HUDEP-2 (cell line): ENCODE measurements at regions not wholly inside any gene's neighbourhood (a gene's known extent, or its start where the extent isn't known, plus 50 kb on each side); places are given as distances from the start of the nearest gene placed in this dataset.

Experiments
- DNase-seq, 76 experiments: peaks; one replicate each; lab custom pipeline; 2025; ENCODE audit not compliant: unreplicated experiment in 76 of 76; lab: John Stamatoyannopoulos, UW

DNA sequence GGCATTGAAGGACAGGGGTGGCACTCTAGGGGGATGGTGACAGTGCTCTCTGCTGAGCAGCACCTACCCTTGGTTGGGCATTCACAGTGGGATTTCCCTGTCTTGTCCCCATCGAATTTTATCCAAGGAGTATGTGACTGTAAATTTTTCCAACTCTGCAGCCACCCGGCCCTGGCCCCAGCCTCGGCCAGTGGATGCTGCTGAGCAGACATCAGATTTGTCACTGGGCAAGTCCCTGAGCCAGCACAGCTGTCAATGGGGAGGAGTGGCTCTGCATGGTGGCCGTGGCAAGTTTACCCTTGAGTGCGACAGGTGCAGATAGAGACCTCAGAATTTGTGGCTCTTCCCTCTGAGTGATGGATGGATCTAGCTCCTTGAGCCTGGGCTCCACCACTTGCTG, 240.2 kb upstream of the CSF3R start:
- DNase-seq = no peak

DNA sequence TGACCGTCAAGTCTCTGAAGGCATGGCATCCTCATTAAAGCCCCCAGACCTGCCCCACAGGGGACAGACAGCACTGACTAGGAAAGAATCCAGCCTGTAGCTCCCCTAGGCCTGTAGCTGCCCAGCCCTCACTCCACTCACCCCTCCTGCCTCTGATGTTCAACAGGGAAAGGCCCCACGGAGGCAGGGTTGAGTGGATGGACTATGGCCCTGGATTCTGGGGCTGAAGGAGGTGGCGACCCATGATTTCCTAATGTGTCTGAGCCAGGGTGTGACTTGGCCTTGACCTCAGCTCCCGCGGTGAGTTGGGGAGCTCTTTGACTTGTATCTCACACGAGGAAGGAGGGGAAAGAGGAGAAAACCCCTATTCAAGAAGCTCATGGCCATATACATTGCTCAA, 238.5 kb upstream of the CSF3R start:
- DNase-seq = no peak

DNA sequence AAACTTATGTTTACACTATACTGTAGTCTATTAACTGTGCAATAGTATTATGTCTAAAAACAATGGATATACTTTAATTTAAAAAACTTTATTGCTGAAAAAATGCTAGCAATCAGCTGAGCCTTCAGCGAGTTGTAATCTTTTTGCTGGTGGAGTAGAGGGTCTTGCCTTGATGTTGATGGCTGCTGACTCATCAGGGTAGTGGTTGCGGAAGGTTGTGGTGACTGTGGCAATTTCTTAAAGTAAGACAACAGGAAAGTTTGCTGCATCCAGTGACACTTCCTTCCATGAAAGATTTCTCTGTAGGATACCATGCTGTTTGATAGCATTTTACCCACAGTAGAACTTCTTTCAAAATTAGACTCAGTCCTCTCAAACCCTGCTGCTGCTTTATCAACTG, 234.7 kb upstream of the CSF3R start:
- DNase-seq = no peak

DNA sequence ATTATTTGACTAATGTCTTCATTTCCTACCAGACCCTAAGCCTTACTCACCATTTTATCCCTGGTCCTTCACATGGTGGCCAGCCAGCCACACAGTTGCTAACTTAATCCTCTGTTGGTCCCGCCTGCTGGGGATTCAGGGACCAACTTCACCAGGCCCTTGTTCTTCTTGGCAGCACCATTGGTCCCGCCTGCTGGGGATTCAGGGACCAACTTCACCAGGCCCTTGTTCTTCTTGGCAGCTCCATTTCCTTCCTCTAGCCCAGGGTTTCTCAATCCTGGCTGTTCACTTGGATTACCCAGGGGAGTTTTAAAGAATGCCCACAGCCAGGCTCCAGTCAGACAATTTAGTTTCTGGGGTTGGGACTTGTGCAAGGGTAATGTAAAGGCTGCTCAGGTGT, 233.1 kb upstream of the CSF3R start:
- DNase-seq = no peak

DNA sequence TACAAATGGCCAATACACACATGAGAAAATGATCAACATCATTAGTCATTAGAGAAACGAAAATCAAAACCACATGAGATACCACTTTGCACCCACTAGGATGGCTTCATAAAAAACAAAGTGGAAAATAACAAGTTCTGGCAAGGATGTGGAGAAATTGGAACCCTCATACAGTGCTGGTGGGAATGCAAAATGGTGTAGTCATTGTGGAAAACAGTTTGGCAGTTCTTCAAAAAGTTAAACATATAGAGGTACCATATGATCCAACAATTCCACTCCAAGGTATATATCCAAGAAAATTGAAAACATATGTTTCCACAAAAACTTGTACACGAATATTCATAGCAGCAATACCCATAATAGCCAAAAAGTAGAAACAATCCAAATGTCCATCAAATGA, 231.6 kb upstream of the CSF3R start:
- DNase-seq = no peak

DNA sequence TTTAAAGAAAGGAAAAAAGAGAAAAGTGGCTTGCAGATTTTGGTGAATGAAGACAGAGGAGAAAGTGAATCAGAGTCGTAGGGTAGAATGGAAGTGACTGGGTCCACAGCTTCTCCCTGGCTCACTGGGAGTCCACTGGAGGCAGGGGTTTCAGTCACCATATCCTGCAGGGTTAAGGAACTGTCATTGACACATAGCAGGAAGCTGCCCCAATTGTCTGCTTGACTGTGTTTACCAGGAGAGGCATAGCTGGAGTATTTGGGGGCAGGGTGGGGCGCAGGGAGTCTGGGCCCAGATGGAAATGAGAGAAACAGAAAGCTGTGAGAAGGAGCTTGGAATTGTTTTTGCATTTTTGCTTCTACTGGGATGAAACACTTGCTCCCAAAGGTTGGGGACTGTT, 228.8 kb upstream of the CSF3R start:
- no peak for DNase-seq

DNA sequence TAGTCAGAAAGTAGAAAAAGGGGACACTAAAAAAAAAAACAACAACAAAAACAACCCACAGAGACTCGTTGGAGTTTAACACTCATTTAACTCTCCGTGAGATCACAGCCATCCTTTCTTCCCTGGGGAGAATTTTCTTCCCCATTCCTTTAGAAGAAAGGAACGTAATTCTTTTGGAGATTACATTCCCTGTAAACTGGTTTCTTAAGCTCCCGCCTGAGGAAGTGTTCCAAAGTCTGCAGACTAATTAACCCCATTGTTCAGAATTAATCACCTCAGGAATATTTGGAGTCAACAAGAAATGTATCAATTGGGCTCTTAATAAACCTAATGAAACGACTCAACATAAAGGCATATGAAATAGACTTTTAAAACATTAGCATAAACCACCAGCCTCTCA, 228.2 kb upstream of the CSF3R start:
- no peak for DNase-seq

DNA sequence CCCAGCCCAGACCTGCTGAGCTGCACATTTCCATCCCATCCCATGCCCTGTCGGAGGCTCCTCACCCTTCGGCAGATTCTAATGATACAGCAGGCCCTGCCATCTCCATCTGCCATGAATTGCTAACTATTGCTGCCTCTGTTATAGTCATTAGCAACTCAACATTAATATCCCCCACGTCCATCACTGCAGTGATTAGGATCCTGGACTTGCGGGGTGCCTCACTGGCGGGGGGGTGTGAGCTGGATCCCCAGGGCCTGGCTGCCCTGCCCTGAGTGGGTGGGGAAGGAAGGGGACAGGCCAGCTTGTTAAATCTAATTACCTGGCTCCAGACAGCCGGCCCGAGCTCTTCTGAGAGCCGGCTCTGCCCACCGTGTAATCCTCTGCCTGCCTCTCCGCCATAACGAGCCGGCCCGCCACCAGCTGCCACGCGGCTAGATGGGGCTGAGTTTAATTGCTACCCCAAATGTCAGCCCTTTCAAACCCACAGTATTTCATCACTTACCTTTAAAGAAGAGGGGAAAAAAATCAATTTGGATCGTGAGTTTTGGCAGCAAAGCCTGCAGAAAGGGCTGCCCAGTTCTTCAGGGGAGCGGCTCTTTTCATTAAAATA, 227.3 kb upstream of the CSF3R start:
- no peak for DNase-seq

DNA sequence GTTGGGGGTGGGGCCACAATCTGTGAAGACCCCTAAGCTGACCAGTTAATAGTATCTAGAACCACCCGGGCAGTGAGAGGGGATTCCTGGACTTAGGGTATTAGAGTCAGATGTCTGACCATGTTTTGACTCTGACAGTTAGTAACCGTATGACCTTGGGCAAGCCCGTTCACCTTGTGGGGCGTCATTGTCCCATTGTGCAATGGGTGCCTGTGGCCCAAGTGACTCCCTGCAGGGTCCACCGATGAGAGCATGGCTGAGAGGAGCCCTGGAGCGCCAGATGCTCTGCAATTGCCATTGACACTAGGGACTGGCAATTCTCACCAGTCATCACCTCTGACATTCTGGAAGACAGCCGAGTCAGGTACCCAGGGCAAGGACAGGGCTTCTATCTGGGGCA, 225.9 kb upstream of the CSF3R start:
- no peak for DNase-seq

DNA sequence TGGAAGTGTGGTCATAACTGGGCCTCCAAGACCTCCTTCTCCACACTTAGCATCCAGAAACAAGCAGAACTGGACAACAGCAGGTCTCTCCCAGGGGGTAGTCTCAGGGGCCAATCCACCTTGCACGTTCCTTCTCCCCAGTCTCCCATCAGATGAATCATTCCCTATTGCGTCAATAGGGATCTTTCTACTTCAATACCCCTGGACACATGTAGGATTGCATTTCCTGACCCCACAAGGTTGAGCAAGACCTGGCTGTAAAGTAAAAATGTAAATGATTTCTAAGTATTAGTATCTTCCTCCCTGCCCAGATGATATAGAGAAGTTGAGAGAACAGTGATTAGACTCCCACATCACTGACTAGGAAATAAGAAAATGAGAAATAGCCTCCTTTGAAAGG, 224.5 kb upstream of the CSF3R start:
- DNase-seq = no peak

DNA sequence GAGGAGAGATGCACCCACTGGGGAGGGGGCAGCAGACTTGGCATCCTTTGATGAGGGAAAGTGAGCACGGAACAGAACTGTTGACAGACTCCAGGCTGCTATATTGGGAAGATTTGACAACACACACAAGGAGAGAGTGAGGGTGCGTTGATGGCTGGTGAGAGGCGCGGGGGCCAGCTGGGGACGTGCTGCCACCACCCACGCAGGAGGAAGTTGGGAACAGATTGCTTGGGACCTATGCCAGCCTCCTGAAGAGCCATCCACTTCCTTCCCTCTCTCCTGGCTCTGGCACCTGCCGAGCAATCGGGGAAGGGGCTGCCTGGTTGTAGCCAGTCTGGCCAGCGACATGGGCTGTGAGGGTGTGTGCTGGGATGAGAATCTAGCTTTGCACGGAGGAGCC, 223.7 kb upstream of the CSF3R start:
- DNase-seq = no peak

DNA sequence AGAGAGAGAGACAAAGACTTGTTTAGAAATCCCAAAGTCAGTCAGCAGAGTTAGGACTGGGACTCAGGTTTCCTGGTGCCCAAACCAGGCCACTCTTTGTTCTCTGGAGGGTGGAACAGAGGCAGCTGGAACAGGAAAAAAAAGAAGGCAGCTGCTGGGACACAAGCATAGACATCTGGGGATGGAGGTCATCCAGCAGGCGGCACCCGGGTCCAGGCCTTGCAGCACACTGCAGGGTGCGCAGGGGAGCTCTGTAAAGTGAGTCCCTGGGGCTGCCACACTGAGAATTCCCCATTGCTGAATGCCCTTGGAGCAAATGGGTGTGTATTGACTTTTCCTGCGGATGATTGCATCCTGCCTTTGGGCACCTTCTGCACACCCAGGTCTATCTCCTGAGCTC, 222.9 kb upstream of the CSF3R start:
- DNase-seq = no peak

DNA sequence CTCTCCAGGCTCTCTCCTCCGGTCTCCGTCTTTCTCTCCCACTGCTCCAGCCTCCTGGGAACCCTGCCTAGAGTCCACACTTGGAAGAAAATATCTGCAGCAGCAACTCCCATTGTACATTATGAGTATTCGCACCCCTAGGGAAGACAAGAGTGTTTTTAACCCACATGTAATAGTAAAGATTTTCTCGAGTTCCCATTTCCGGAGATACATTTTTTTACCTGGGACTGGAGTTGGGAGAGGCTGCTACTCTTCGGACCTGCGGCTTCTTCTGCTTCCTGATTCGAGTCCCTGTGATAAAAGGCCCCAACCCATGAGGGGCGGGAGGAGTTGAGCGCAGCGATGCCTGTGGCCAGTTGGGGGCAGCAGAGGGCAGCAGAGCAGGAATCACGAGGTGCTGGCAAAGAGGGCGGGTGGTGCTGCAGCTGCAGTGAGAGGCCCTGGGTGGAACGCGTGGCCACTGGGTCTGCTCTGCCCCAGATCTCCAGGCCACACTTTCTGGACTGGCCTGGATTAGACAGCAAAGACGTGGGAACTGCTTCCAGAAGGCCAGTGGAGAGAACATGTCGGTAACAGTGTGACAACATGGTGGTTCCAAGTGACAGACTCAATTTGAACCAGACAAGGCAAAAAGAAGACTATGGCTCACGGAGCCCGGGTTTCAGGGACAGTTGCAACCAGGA, 221.0 kb upstream of the CSF3R start:
- DNase-seq = peak in 69 of 76 experiments; percentile 7 to 80 (median 59)

DNA sequence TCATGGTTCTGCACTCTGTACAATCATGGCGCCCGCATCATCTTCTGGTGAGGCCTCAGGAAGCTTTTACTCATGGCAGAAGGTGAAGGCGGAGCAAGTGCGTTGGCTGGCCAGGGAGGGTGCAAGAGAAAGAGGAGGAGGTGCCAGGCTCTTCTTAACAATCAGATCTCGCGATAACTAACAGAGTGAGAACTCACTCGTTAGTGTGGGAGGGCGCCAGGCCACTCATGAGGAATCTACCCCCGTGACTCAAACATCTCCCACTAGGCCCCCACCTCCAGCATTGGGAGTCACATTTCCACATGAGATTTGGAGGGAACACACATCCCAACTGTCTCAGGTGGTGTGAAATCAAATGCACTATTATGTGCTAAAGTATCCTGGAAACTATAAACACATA, 220.2 kb upstream of the CSF3R start:
- no peak for DNase-seq

DNA sequence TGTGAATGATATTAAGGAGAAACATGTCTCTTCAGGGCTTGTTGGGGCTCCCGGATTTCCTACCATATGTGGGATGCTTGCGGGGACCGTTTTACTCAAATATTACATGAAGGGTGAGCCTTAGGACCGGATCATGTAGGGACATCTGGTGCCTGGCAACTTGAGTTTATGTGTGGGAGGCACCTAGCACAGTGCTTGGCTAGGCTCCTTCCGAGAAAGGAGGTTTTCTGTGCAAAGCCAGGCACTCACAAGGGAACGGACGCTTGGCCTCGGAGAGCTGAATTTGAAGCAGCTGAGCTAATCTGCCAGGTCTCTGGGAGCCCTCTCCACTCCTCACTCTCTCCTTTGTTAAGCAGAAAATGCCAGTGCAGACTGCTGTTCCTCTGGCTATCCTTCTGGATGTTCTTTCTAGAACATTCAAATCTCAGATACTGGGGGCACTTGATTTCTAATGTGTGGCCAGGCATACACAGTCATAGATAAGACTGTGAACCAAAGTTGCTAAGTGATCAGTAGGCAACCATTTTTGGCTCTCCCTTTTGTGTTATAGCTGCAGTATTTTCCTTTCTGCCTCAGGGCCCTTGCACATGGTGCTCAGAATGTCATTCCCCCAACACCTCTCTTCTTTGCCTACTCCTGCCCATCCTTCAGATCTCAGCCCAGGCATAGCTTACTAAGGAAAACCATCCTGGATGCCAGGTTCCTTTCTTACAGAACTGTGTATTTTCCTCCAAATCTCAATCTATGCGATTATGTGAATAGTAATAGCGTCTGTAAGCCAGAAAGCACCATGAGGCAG, 216.6 kb upstream of the CSF3R start:
- DNase-seq = no peak

DNA sequence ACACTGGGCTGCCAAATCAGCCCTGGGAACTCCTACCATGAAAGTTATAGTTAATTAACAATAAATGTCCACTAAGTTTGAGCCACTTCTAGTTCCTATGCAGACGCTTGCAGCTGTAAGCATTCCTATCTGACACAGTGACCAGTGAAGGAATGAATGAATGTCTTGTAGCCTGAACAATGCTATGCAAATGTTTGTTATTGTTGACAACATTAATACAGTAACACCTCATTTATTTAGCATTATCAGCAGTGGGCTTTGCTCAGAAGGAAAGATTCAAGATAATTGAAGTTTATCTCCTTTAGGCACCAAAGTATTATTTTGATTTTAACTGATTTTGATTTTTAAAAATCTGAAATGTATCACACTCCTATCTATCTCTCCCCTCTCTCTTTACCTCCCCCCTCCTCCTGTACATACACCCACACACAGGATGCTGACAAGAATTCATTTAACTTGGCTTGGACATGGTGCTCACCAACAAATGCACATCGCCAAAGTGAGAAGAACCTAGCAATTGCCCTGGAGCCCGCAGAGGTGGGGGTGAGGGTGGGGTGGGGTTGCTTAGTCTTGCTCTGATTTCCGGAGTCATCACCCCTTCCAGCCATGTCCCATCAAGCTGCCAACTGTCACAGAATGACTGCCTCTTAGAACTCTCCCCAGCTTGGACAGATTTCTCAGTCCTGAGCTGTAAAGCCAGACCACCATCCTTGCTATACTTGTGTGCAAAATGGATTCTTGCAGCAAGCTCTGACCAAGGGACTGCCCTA, 215.3 kb upstream of the CSF3R start:
- DNase-seq = no peak

DNA sequence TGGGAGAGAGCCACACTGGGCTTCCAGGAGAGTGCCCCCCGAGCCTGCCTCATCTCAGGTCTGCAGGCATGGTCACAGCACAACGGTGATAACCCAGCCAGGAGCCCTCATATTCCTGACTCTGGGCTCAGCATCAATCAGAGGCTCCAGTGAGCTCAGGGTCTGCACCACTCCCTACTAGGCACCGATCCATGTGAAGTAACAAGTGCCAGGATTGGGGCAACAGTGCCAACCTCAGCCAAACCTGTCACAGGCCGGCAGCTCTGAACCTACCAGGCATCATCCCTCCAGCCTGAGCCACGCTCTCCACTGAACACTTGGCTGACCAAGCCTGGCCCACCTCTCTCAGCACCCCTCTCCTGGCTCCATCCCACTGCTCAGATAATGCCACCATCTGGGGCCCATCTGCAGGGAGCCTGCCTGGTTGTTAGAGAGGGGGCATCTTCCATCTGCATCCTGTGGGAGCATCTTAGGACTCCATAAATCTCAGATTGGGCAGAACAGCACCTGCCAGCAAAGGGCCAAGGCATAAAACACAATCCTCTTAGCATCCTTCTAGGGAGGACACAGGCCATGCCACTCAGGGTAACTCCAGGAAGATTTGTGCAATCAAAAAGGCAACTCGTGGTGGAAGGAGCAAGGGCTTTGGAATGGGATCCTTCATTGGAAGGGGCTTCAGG, 213.7 kb upstream of the CSF3R start:
- DNase-seq = no peak

DNA sequence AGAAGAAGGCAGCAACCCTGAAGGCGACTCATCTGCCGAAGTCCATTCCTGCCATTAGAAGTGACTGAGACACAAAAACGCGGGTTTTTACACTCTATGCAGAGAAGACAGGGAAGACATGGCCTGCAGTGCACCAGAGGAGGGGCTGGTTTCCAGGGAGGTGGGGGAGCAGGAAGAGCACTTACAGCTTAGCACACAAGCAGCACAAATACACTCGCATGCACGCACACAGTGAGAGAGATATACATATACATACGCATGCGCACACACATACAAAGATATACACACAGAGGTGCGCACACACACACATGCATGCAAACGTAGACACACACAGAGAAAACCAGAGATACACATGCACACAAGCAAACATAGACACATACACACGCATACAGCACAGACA, 210.9 kb upstream of the CSF3R start:
- no peak for DNase-seq

DNA sequence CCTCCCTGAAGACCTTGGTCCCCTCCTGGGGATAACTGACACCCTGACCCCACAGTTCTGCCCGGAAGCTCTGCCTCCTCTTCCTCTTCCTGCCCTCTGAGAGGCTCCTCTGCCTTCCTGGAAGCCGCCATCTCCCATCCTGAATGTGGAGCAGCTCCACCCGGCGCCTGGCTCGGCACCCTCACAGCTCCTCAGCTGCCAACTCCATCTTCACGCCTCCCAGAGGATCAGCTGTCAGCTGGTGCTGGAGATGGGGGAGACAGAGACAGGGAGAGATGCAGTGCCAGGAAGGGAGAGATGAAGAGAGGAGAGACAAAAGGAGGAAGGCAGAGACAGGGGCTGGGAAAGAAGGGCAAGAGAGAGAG, 210.4 kb upstream of the CSF3R start:
- no peak for DNase-seq

DNA sequence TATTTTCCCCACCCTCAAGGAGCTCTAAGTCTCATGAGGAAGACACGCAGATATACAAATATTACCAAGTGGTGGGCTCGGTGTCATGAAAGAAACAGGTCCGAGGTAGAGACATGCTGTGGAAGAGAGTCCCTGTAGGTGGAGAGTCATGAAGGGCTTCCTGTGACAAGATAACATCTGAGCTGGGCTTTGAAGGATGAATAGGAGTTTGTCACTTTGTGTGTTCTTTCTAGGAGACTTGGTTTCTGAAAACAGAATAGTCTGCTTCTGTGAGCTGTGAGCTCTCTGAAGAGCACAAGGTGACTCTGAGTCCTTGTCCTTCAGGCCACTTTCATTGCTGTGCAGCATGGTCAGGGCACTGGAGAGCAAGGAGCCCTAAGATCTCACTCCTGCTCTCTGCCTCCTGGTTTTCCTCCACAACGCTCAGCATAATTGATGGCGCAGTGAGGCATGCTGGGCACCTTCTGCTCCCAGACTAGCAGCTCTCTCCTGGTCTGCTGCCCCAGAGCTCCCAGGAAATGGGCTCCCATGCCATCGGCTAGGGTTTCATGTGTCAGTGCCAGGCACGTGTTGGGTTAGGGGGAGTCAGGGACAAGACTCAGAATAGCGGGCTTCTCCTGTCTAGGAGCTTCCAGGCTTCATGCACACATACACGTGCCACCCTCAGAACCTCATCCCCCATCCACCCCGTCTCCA, 209.9 kb upstream of the CSF3R start:
- DNase-seq = no peak
